Right atrium auricular region (tissue), 2 donors: ENCODE measurements at regions not wholly inside any gene's neighbourhood (a gene's known extent, or its start where the extent isn't known, plus 50 kb on each side); places are given as distances from the start of the nearest gene placed in this dataset.

ENCODE experiments used
- DNase-seq: peaks from one replicate; pipeline ENCODE4 v3.0.0-alpha.2; 2019; ENCODE audit warnings: low spot score
- H3K27ac ChIP-seq, 2 donors: fragments of 200-600 bp; sonication (generic); 1 replicate in 1 of 2; 2 replicates in 1 of 2; pipeline ENCODE4 v1.5.1; 2016 to 2019
- H3K27me3 ChIP-seq, 2 donors: fragments of 200-600 bp; sonication (generic); one replicate each; pipeline versions ENCODE4 v1.5.1 to v1.6.0; 2017 to 2019
- H3K36me3 ChIP-seq: fragments of 200-600 bp; sonication (generic); one replicate; pipeline ENCODE4 v1.5.1; 2016
- H3K4me1 ChIP-seq, 2 donors: fragments of 200-600 bp; sonication (generic); one replicate each; pipeline versions ENCODE4 v1.5.1 to v1.6.0; 2017 to 2019
- H3K4me3 ChIP-seq, 2 donors: fragments of 200-600 bp; sonication (generic); 1 replicate in 1 of 2; 2 replicates in 1 of 2; pipeline ENCODE4 v1.5.1; 2017 to 2019; ENCODE audit warnings: mild to moderate bottlenecking in 1 of 2, moderate library complexity in 1 of 2
- H3K9me3 ChIP-seq, 2 donors: fragments of 200-600 bp; sonication (generic); one replicate each; pipeline ENCODE4 v1.5.1; 2019
- TF ChIP-seq, protein P1 (sequence below), 2 donors: fragments of 200-600 bp; sonication (generic); IDR thresholded peaks; one replicate each; pipeline ENCODE4 v1.5.1; 2019; ENCODE audit warnings: antibody characterized with exemption in 2 of 2

DNA sequence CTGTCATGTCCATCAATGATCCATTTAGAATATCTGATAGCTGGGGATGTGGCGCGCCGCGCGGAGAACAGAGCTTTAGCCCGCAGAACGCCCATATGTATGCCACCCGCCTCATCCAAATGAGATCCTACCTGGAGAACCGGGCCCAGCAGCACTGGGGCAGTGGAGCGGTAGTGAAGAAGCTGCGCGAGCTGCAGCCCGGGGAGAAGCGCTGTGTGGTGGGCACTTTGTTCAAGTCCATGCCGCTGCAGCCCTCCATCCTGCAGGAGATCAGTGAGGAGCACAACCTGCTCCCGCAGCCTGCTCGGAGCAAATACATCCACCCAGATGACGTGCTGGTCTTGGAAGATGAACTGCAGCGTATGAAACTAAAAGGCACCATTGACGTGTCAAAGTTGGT lies 313.7 kb downstream of the NR2F1-AS1 start:
- no peak for DNase-seq

DNA sequence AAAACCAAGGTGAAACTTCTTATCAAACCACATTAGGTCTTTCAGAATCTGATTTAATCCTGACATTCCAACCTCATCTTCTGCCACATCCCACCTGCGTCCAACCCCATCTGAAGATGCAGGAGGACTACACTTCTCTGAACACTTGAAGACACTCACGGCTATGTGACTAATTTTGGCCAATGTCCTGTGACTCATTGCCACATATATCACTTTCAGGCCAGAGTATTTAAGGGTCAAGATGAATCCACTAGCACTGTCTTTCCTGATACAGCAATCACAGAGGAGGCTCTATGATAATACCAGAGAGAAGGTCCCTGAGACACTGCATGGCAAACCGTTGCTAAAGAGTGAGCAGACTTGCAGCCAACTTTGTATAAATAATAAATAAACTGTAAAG lies 323.4 kb downstream of the NR2F1-AS1 start:
- Histone ChIP-seq H3K4me3 (no peak overlapping the region), H3K9me3 (no peaks in the 10 kb centered on the region), H3K4me1 (no peaks in the 10 kb centered on the region), H3K36me3 (no peaks in the 10 kb centered on the region), H3K27me3 (no peaks in the 10 kb centered on the region), H3K27ac (no peak overlapping the region)
- TF ChIP-seq, protein P1, sequence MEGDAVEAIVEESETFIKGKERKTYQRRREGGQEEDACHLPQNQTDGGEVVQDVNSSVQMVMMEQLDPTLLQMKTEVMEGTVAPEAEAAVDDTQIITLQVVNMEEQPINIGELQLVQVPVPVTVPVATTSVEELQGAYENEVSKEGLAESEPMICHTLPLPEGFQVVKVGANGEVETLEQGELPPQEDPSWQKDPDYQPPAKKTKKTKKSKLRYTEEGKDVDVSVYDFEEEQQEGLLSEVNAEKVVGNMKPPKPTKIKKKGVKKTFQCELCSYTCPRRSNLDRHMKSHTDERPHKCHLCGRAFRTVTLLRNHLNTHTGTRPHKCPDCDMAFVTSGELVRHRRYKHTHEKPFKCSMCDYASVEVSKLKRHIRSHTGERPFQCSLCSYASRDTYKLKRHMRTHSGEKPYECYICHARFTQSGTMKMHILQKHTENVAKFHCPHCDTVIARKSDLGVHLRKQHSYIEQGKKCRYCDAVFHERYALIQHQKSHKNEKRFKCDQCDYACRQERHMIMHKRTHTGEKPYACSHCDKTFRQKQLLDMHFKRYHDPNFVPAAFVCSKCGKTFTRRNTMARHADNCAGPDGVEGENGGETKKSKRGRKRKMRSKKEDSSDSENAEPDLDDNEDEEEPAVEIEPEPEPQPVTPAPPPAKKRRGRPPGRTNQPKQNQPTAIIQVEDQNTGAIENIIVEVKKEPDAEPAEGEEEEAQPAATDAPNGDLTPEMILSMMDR (IDR thresholded peaks at IDR 0.05) = no peak
- DNase-seq = no peak

More for the DNA sequence above, 313.7 kb downstream of the NR2F1-AS1 start:
- H3K27ac ChIP-seq = no peak overlapping the region
- no peaks in the 10 kb centered on the region for H3K9me3 ChIP-seq
- H3K4me1 ChIP-seq = no peaks in the 10 kb centered on the region
- H3K36me3 ChIP-seq = no peaks in the 10 kb centered on the region
- no peaks in the 10 kb centered on the region for H3K27me3 ChIP-seq
- no peak overlapping the region for H3K4me3 ChIP-seq
- TF ChIP-seq, protein P1 (IDR thresholded peaks at IDR 0.05) = no peak

DNA sequence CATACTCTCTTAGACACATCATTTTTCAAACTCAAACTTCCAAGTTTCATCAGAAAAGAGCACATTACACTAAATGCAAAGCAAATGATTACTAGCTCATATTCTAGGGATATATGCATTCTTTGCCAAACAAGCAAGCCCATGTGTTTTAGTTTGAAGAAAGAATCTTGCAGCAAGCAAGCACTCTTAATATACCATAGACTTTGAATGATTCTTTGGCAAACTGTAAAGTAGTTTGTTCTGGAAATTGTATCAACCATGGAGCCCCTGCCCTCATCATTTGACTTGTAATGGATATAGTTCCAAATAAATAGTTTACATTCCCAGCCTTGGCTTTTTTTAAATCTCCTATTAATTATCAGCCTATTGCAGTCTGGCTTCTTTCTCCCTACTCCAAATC lies 325.2 kb downstream of the NR2F1-AS1 start:
- H3K27me3 ChIP-seq = no peaks in the 10 kb centered on the region
- no peaks in the 10 kb centered on the region for H3K36me3 ChIP-seq
- no peak overlapping the region for H3K27ac ChIP-seq
- TF ChIP-seq, protein P1 (IDR thresholded peaks at IDR 0.05) = no peak
- no peaks in the 10 kb centered on the region for H3K4me1 ChIP-seq
- no peak for DNase-seq
- no peak overlapping the region for H3K4me3 ChIP-seq
- no peaks in the 10 kb centered on the region for H3K9me3 ChIP-seq

DNA sequence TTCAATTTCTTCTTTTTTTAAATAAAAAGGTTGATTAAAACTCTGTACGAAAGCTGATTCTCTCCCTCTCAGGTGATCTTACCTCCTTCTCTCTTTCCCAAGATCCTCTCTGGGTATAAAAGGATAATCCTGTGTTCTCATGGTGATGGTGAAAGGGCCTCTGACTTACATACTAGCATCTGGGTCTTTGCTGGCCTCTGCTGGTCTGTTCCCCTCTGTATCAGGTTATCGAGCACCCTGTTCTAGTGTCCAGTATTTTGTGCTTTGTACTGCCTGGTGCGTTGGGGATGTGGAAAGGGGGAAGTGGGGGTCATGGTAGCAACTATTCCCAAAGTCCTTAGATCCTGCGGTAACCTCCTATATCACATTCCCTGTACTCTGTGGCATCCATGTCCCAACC lies 328.9 kb downstream of the NR2F1-AS1 start:
- DNase-seq = no peak
- no peaks in the 10 kb centered on the region for H3K27me3 ChIP-seq
- H3K4me3 ChIP-seq = no peak overlapping the region
- TF ChIP-seq, protein P1 (IDR thresholded peaks at IDR 0.05) = no peak
- H3K4me1 ChIP-seq = peaks cover 0 to 4% of the 10 kb centered on the region in 2 donors
- no peak overlapping the region for H3K27ac ChIP-seq
- H3K9me3 ChIP-seq = no peaks in the 10 kb centered on the region
- H3K36me3 ChIP-seq = no peaks in the 10 kb centered on the region

DNA sequence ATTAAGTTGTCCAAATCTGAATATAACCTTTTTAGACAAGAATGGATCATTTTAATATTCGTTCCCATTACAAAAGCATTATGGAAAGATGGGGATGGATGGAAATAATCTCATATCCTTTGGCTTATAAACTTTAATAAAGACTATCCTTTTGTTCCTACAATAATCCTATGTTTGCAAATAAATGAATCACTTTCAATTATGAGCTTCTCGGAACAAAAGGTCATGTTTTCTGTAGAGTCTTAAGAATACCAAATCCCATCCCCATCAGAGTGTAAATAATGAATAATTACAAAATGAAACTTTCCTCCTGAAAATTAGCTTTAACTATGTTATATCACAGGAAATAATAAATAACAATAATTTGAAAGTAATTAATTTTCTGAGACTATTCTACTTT lies 329.7 kb downstream of the NR2F1-AS1 start:
- Histone ChIP-seq H3K4me3 (no peak overlapping the region), H3K4me1 (peaks cover 0 to 4% of the 10 kb centered on the region in 2 donors), H3K9me3 (no peaks in the 10 kb centered on the region), H3K27ac (no peak overlapping the region), H3K27me3 (no peaks in the 10 kb centered on the region), H3K36me3 (no peaks in the 10 kb centered on the region)
- TF ChIP-seq, protein P1 (IDR thresholded peaks at IDR 0.05) = no peak
- DNase-seq = no peak

DNA sequence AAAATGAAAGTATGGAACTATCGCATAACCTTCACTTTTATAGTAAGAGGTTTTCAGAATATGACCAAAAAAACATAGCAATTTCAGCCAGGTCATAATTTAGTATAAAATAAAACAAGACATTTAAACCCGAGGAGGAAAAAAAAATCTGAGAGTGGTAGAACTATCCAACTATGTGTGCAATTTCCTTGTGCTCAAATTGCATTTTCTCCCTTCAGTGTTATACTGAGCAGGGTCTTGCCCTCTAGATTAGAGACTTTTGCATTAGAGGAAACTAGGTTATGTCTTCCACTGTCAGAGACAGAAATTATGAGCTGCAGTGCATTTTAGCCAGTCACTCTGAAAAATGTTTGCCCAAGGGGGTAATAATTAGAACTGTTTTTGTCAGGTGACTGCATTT lies 330.6 kb downstream of the NR2F1-AS1 start:
- Histone ChIP-seq H3K27ac (no peak overlapping the region), H3K4me3 (no peak overlapping the region), H3K4me1 (peaks cover 0 to 4% of the 10 kb centered on the region in 2 donors), H3K9me3 (no peaks in the 10 kb centered on the region), H3K27me3 (no peaks in the 10 kb centered on the region), H3K36me3 (no peaks in the 10 kb centered on the region)
- TF ChIP-seq, protein P1 (IDR thresholded peaks at IDR 0.05) = no peak
- DNase-seq = no peak
